A549 (cell line): ENCODE measurements at regions not wholly inside any gene's neighbourhood (a gene's known extent, or its start where the extent isn't known, plus 50 kb on each side); places are given as distances from the start of the nearest gene placed in this dataset.

Experiments
- POLR2A ChIP-seq: IDR thresholded peaks from 2 replicates; pipeline ENCODE4 v1.6.1; 2012; ENCODE audit warnings: mild to moderate bottlenecking, low read length
- TF ChIP-seq, protein P1 (sequence below): IDR thresholded peaks from 2 replicates; pipeline ENCODE4 v1.6.1; 2012

DNA sequence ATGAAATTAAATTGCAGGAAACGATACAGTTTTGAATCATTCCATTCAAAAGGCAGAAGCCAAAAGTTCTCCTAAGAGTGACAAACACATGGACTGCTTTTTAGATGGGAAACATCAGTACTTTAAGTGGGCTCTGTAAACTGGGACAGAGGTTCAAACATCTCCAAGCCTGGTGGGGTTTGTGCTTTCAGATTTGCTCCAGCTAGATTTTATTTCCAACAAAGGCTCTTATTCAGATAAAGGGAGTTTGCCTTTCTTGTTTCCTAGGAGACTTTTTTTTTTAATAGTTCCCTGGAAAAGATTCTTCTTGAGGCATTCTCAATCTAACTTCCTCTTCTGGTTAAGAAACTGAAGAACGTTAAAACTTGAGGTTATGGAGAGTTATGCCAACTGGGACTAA, 277.6 kb downstream of the TMEM38B start:
- TF ChIP-seq, protein P1, sequence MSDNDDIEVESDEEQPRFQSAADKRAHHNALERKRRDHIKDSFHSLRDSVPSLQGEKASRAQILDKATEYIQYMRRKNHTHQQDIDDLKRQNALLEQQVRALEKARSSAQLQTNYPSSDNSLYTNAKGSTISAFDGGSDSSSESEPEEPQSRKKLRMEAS: no peak
- TF ChIP-seq POLR2A: no peak
